ES-I3 (cell line): ENCODE measurements at regions not wholly inside any gene's neighbourhood (a gene's known extent, or its start where the extent isn't known, plus 50 kb on each side); places are given as distances from the start of the nearest gene placed in this dataset.

ENCODE experiments used
- H3K36me3 ChIP-seq: 2 replicates; pipeline ENCODE4 v1.6.1; 2013; ENCODE audit warnings: mild to moderate bottlenecking, low read length, control low read depth, moderate library complexity; ENCODE audit not compliant: insufficient read depth
- H3K4me1 ChIP-seq: 2 replicates; pipeline ENCODE4 v1.6.1; 2013; ENCODE audit warnings: mild to moderate bottlenecking, control low read depth, low read length; ENCODE audit not compliant: insufficient read depth
- H3K9ac ChIP-seq: 2 replicates; pipeline ENCODE4 v1.6.1; 2013; ENCODE audit warnings: low read depth, mild to moderate bottlenecking, low read length, moderate library complexity
- H3K9me3 ChIP-seq: 2 replicates; pipeline ENCODE4 v1.6.1; 2013; ENCODE audit warnings: mild to moderate bottlenecking, low read length, moderate library complexity; ENCODE audit not compliant: control insufficient read depth, insufficient read depth

DNA sequence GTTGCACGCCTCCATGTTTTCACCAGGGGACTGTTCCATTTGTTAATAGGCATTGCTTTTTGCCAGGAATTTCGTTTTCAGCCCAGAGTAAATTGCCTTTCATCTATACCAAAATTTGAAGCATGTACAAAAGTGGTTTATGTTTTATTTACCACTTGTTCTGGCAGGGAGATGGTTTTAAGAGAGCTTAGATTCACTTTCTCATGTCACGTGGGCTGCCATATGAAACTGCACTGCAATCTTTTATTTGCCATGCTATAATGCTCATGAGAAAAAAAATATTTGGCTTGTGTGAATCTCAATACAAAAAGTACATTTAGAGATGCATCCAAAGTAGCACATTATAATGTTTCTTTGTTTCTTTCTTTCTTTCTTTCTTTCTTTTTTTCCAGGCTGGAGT, 284.1 kb upstream of the GRIA1 start:
- Histone ChIP-seq H3K9me3 (no peaks in the 10 kb centered on the region), H3K36me3 (no peaks in the 10 kb centered on the region), H3K9ac (no peak overlapping the region), H3K4me1 (no peaks in the 10 kb centered on the region)

DNA sequence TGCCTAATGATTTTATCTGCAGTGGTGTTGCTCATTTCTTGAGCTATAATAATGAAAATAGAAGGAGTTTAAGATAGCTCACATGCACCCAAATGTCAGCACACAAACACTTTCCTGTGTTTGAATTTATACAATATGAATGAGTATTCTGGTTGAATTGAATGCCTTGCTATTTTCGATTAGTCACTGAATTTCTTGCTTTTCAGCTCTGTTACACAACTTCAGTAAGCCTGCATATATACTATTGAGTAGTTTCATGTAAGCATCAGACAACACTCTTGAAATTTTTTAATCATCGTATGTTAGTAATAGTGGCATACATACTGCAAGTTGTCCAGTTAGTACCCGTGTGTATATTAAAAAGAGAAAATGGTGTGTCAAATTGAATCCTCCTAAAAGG, 281.5 kb upstream of the GRIA1 start:
- no peaks in the 10 kb centered on the region for H3K36me3 ChIP-seq
- no peaks in the 10 kb centered on the region for H3K9me3 ChIP-seq
- no peak overlapping the region for H3K9ac ChIP-seq
- H3K4me1 ChIP-seq = no peaks in the 10 kb centered on the region

DNA sequence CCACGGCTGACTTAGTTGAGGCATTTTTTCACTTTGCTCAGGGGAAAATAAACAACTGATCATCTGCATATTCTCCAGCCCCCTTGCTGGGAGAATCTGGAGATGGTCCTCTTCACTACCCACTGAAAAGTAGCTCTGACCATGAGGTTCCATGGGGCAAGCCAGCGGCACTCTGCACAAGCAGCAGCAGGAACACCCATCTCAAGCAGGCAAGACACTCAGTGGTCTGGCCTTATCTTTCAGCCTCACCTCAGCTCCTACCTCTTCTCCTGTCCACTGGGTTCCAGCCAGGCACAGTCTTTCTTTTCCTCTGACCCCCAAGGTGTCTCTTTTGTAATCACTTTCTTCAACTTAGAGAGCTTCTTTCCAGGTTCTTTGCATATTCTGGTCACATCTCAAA, 280.8 kb upstream of the GRIA1 start:
- Histone ChIP-seq H3K9me3 (no peaks in the 10 kb centered on the region), H3K36me3 (no peaks in the 10 kb centered on the region), H3K9ac (no peak overlapping the region), H3K4me1 (no peaks in the 10 kb centered on the region)

DNA sequence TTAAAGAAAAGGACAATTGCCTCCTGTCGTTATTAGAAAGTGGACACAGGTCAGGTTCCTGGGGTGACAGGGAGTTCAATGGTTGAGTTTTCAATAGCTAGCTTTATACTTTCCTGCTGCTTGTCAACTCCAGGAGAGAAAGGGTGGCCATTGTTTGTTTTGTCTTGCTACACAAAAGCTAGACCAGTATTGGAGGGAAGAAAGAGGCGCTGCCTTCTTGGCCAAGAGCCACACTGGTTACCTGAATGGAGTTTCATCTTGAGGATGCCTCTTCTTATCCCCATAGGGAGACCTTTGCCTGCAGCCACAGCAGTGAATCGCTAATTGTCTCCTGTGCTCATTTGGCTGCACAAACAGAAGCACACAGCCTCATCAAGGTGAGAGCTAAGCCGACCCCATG, 279.4 kb upstream of the GRIA1 start:
- H3K4me1 ChIP-seq = no peaks in the 10 kb centered on the region
- no peaks in the 10 kb centered on the region for H3K36me3 ChIP-seq
- no peak overlapping the region for H3K9ac ChIP-seq
- no peaks in the 10 kb centered on the region for H3K9me3 ChIP-seq

DNA sequence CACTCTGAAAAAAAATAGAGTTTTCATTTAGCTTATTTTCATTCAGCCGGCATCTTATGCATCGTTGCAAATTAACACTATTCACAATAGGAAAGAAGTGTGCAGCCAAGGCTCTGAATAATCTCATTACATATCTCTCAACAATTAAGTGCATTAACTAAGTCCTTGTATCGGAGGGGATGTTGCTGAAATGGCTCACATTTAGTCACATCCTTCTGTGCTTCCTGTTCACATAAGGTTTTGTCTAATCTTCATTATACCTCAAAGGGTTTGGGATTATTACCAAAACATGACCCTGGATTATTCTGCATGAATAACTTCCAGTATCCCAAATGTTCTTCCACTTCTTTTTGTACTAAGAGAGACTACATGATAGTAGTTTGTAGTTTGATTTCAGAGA, 278.0 kb upstream of the GRIA1 start:
- H3K9me3 ChIP-seq = no peaks in the 10 kb centered on the region; the same call in 1 of the 2 replicates
- no peaks in the 10 kb centered on the region for H3K36me3 ChIP-seq
- H3K4me1 ChIP-seq = no peaks in the 10 kb centered on the region

DNA sequence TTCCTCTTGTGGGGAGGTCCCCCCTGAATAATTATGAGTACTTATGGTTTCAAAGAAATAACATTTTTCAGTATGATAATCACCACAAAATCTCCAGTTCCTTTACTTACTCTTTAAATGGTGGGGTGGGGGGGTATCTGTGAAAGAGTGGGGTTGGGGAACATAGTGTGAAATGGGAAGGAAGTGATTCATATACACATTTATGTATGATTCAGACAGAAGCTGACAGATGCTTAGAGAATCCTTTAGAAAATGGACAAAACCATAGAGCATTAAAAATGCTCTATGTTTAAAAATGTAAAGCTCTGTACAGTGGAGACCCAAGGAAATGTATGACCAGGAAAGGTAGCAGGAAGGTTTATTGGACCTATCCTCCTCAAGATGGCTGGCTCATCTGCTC, 267.5 kb upstream of the GRIA1 start:
- H3K4me1 ChIP-seq = no peaks in the 10 kb centered on the region
- no peaks in the 10 kb centered on the region for H3K36me3 ChIP-seq
- no peak overlapping the region for H3K9ac ChIP-seq
- H3K9me3 ChIP-seq = no peaks in the 10 kb centered on the region

More for the DNA sequence above, 278.0 kb upstream of the GRIA1 start:
- no peak overlapping the region for H3K9ac ChIP-seq

DNA sequence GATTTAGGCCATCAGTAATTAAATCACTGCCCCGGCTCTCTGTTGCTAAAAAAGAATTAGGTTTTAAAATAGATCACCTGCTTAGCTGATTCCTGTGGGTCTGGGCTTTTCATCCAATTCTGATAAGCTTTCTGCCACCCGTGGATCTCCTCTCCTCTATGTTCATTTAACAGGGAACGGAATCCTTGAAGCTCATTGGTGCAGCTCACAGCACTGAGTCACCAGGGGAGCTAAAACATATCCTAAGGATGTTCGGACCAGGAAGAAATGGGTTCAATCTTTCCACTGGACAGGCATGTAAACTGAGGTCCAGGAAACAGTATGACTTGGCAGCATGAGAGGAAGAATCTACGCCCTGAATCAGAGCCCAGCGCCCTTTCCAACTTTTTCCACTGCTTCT, 267.1 kb upstream of the GRIA1 start:
- H3K36me3 ChIP-seq = no peaks in the 10 kb centered on the region
- no peak overlapping the region for H3K9ac ChIP-seq
- H3K9me3 ChIP-seq = no peaks in the 10 kb centered on the region
- no peaks in the 10 kb centered on the region for H3K4me1 ChIP-seq

DNA sequence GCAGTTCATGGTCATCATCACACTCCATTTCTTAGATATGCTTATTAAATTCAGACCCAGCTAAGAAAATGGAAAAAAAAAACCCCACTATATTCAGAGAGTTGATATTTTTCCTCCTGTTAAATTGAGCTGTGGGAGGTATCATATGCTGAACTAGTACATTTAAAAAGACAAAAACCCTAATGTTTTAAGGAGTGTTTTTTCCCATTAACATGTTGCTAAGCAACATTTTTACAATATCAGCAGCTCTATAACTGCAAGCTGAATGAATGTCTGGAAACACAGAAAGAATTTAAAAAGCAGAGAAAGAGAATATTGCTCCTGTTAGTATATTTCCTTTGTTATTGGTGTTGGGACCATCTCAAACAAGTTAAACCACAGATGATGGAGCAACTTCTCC, 265.8 kb upstream of the GRIA1 start:
- no peak overlapping the region for H3K9ac ChIP-seq
- H3K4me1 ChIP-seq = no peaks in the 10 kb centered on the region
- H3K9me3 ChIP-seq = no peaks in the 10 kb centered on the region
- H3K36me3 ChIP-seq = no peaks in the 10 kb centered on the region

DNA sequence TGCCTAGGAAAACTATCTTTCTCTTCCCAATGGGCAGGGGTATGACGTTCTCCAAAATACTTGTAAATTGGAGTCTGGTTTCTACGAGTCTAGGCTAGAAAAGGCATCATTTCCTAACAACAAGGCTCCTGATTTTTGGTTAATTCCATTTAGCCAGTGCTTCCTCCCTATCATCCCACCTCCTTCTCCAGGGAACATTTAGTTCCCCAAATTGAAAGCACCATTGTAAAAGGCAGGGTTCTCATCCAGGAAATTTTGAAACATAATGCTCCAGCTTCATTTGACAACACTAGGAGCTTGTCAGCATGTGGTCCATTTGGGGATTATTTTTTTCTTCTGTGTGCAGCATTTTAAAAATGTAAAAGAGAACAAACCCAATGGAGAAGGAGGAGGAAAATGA, 256.5 kb upstream of the GRIA1 start:
- no peaks in the 10 kb centered on the region for H3K36me3 ChIP-seq
- no peaks in the 10 kb centered on the region for H3K9me3 ChIP-seq
- H3K4me1 ChIP-seq = no peaks in the 10 kb centered on the region
- H3K9ac ChIP-seq = no peak overlapping the region

DNA sequence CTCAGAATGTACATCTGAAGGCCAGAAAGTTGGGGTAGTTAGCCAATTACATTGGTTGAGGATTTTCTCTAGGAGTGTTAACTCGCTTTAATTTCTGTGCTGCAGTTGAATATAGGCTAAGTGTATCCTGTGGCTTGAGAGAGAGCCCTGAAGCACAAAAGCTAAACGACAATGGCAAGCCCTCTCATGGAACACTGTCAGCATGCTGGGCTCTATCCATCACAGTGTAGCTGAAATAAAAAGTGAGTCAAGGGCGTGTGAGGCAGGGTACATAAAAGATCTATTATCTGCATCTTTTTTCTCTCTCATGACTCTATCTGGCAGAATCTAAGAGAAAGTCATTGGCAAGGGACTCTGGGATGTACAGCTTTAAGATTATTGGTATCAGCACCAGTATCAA, 254.2 kb upstream of the GRIA1 start:
- no peaks in the 10 kb centered on the region for H3K9me3 ChIP-seq
- no peak overlapping the region for H3K9ac ChIP-seq
- no peaks in the 10 kb centered on the region for H3K4me1 ChIP-seq
- no peaks in the 10 kb centered on the region for H3K36me3 ChIP-seq

DNA sequence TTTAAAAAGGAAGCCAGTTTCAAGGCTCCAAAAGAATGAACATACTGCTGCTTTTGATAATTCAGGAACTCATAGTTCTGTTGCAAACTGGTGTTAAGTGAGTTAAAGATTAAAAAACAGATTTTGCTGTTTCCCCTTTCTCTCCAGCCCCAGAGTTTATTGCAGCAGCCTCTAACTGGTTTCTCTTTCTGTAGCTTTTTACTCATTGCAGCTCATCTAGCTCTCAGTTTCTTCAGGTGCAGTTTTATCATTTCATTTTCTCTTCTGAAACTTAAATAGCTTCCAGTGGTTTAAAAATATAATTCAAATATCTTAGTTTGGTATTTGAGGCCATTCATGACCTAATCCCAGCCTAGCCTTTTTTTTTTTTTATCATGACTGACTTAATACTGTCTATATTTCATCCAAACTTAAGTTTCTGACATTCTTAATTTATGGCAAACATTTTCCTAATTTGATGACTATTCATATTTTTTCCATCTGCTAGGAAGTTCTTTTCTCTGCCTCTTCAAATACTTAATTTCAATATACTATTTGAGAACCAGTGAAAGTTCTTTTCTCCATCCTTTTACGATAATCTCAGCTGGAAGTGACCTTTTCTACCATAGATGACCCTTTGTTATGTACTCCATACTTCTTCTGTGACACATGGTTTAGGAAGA, 252.7 kb upstream of the GRIA1 start:
- Histone ChIP-seq H3K9ac (no peak overlapping the region), H3K9me3 (no peaks in the 10 kb centered on the region), H3K36me3 (no peaks in the 10 kb centered on the region), H3K4me1 (no peaks in the 10 kb centered on the region)

DNA sequence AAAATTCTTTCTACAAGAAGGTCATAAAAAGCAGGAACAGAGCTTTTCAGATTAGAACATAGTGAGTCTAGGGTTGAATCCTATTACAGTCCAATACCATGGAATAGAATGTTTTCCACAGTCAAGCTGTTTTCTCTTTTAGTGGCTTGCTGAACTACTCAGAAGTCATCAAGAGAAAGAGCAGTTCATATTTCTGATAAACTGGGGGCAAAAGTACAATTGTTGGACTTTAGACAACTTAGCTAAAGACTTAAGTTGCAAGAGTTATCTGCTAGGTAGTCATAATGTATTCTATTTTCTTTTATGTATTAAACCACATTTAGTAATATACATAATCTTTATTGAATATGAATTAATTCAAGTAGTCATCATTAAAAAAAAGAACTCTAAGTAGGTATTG, 233.1 kb upstream of the GRIA1 start:
- Histone ChIP-seq H3K36me3 (no peaks in the 10 kb centered on the region), H3K9me3 (no peaks in the 10 kb centered on the region), H3K9ac (no peak overlapping the region), H3K4me1 (no peaks in the 10 kb centered on the region)

DNA sequence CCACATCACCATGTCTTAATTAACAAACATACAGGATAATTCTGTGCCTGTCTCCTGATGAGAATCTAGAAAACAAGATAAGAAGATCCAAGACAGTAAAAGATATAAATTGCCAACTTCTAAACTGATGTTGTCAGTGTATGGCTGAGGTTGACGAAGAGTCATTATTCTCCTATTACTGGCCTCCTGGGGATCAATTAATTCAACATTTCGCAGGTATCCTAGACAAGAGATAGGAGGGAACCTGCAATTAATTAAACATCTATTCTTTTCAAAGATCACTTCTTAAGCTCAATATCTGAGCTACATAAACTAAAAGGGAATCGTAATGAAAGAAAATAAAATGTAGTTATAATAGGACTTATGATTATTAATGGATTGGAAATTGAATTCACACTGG, 232.0 kb upstream of the GRIA1 start:
- Histone ChIP-seq H3K9me3 (no peaks in the 10 kb centered on the region), H3K9ac (no peak overlapping the region), H3K36me3 (no peaks in the 10 kb centered on the region), H3K4me1 (no peaks in the 10 kb centered on the region)

DNA sequence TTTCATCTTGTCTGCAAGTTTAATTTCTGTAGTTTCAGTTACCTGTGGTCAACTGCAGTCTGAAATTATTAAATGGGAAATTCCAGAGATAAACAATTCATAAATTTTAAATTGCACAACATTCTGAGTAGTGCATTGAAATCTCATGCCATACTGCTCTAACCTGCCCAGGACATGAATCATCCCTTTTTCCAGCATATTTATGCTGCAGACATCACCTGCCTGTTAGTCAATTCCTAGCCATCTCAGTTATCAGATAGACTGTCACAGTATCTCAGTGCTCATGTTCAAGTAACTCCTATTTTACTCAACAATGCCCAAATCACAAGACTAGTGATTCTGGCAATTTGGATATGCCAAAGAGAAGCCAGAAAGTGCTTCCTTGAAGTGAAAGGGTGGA, 223.0 kb upstream of the GRIA1 start:
- no peaks in the 10 kb centered on the region for H3K9me3 ChIP-seq
- no peaks in the 10 kb centered on the region for H3K4me1 ChIP-seq
- H3K9ac ChIP-seq = no peak overlapping the region
- no peaks in the 10 kb centered on the region for H3K36me3 ChIP-seq

DNA sequence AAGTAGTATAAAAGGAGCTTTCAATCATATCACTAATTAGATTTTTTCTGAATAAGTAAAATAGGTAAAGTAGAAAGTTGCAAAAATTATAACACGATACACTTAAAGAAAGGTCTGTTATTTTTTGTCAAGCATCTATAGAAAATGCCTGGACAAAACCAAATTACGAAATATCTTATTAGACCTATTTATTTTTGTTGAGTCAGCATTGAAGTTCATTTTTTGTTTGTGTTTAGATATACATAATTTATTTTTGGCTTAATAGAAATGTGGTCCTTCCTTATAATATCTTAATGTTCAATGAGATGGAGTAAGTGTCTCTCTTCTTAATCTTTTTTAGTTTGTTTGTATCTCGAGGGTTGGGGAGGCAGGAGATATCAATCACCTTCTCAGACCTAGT, 214.8 kb upstream of the GRIA1 start:
- Histone ChIP-seq H3K9me3 (no peaks in the 10 kb centered on the region), H3K4me1 (no peaks in the 10 kb centered on the region), H3K36me3 (no peaks in the 10 kb centered on the region), H3K9ac (no peak overlapping the region)

DNA sequence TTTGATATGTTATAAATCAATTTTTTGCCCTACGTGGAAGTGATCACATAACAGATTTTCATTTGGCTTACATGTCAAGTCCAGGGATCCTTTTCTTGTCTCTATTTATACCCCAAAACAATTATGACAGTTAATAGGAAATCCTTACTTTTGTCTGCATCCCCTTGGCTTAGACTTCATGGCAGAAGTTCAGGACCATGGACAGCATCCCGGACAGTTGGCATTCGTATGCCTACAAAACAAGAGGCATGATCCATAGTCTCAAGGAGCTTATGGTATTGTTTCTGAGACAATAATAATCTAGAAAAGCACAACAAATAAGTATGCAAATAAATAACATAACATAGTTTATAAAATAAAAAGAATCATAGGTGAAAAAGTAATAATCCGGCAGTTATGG, 214.3 kb upstream of the GRIA1 start:
- Histone ChIP-seq H3K9me3 (no peaks in the 10 kb centered on the region), H3K4me1 (no peaks in the 10 kb centered on the region)

More for the DNA sequence above, 214.3 kb upstream of the GRIA1 start:
- Histone ChIP-seq H3K9ac (no peak overlapping the region), H3K36me3 (no peaks in the 10 kb centered on the region)
